ENCODE measurements at regions not wholly inside any gene's neighbourhood (a gene's known extent, or its start where the extent isn't known, plus 50 kb on each side); places are given as distances from the start of the nearest gene placed in this dataset.

- ChIA-PET CTCF (ENCODE audit: unreplicated experiment) (no interaction called here), POLR2A (interaction anchor here (0.5 to 1.4 kb wide), 4 partner anchors 17 to 92 kb away, joined by 3 to 4 read pairs (median 3); no protein-coding TSS in a partner anchor)
- Histone ChIP-seq H3K4me3 (ENCODE audit: low read depth, low read length, poor library complexity, severe bottlenecking) (no peak overlapping the region), H3K4me2 (ENCODE audit: low read length) (no peak overlapping the region), H3K9me3 (ENCODE audit: low read length) (no peaks in the 10 kb centered on the region), H3K27ac (ENCODE audit: low read depth, low read length, poor library complexity, severe bottlenecking) (no peak overlapping the region), H3K9me2 (ENCODE audit: insufficient read depth, low read length) (no peaks in the 10 kb centered on the region), H3K36me3 (ENCODE audit: insufficient read depth, low read length) (no peaks in the 10 kb centered on the region), H3K4me1 (ENCODE audit: insufficient read depth, low read length, poor library complexity, severe bottlenecking) (no peaks in the 10 kb centered on the region), H3K79me2 (ENCODE audit: insufficient read depth, low read depth, low read length) (no peaks in the 10 kb centered on the region), H4K20me1 (ENCODE audit: insufficient read depth, low read length) (no peaks in the 10 kb centered on the region), H2AFZ (ENCODE audit: low read length) (no peak overlapping the region)
- BruUV-seq (replicated peaks) = no TSS peak
- intact Hi-C loops (cut with micrococcal nuclease; ENCODE audit: unreplicated experiment) = no loop called here
- TF ChIP-seq EZH2phosphoT487 (IDR thresholded peaks at IDR 0.05; ENCODE audit: borderline replicate concordance, low read depth, low read length) = no peak
- TF ChIP-seq, protein P1, sequence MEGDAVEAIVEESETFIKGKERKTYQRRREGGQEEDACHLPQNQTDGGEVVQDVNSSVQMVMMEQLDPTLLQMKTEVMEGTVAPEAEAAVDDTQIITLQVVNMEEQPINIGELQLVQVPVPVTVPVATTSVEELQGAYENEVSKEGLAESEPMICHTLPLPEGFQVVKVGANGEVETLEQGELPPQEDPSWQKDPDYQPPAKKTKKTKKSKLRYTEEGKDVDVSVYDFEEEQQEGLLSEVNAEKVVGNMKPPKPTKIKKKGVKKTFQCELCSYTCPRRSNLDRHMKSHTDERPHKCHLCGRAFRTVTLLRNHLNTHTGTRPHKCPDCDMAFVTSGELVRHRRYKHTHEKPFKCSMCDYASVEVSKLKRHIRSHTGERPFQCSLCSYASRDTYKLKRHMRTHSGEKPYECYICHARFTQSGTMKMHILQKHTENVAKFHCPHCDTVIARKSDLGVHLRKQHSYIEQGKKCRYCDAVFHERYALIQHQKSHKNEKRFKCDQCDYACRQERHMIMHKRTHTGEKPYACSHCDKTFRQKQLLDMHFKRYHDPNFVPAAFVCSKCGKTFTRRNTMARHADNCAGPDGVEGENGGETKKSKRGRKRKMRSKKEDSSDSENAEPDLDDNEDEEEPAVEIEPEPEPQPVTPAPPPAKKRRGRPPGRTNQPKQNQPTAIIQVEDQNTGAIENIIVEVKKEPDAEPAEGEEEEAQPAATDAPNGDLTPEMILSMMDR (conservative IDR thresholded peaks at IDR 0.05; ENCODE audit: low read length) = no peak
- no peak for DNase-seq (ENCODE audit: low spot score)
Observed at GRCh38 chr2:201568217-201568820, 75.0 kb downstream of the TMEM237 start.

GRCh38 chr2:201559067-201559710 lies 84.1 kb downstream of the TMEM237 start:
- Histone ChIP-seq H3K4me3 (ENCODE audit: low read depth, low read length, poor library complexity, severe bottlenecking) (no peak overlapping the region), H2AFZ (ENCODE audit: low read length) (no peak overlapping the region), H3K9me2 (ENCODE audit: insufficient read depth, low read length) (no peaks in the 10 kb centered on the region), H3K9me3 (ENCODE audit: low read length) (no peaks in the 10 kb centered on the region), H4K20me1 (ENCODE audit: insufficient read depth, low read length) (no peaks in the 10 kb centered on the region), H3K4me1 (ENCODE audit: insufficient read depth, low read length, poor library complexity, severe bottlenecking) (no peaks in the 10 kb centered on the region), H3K27ac (ENCODE audit: low read depth, low read length, poor library complexity, severe bottlenecking) (no peak overlapping the region), H3K79me2 (ENCODE audit: insufficient read depth, low read depth, low read length) (no peaks in the 10 kb centered on the region), H3K36me3 (ENCODE audit: insufficient read depth, low read length) (no peaks in the 10 kb centered on the region), H3K4me2 (ENCODE audit: low read length) (no peak overlapping the region)
- POLR2A ChIA-PET = interaction anchor here (1.1 kb wide), 1 partner anchor 108 kb away, joined by 3 read pairs; the partner anchor contains the start of genes STRADB and TRAK2
- CTCF ChIA-PET (ENCODE audit: unreplicated experiment) = no interaction called here
- no peak for DNase-seq (ENCODE audit: low spot score)
- TF ChIP-seq EZH2phosphoT487 (IDR thresholded peaks at IDR 0.05; ENCODE audit: borderline replicate concordance, low read depth, low read length) = no peak
- TF ChIP-seq, protein P1 (conservative IDR thresholded peaks at IDR 0.05; ENCODE audit: low read length) = no peak
- intact Hi-C loops (cut with micrococcal nuclease; ENCODE audit: unreplicated experiment) = no loop called here
- no TSS peak for BruUV-seq (replicated peaks)

DNA sequence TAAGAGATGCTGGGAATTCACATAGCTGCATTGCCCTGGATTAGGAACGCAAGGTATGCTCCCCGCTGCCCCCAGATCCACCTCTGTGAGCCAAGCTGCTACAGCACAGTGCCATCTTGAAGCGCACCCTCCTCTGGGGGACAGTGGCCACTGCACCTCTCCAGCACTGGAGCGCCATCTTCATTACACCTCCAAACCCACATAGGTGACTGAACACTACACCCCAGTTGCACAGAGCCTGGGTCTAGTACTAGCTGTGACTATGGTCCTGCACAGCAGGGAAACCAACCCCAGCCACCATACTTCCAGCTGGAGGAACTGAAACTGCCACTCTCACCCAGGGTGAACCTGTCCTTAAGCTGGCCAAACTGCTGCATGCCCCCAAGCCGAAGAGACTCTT lies 84.6 kb downstream of the TMEM237 start:
- Histone ChIP-seq H3K4me1 (ENCODE audit: insufficient read depth, low read length, poor library complexity, severe bottlenecking) (no peaks in the 10 kb centered on the region), H3K9me3 (ENCODE audit: low read length) (no peaks in the 10 kb centered on the region), H3K36me3 (ENCODE audit: insufficient read depth, low read length) (no peaks in the 10 kb centered on the region), H3K79me2 (ENCODE audit: insufficient read depth, low read depth, low read length) (no peaks in the 10 kb centered on the region), H3K4me2 (ENCODE audit: low read length) (no peak overlapping the region), H4K20me1 (ENCODE audit: insufficient read depth, low read length) (no peaks in the 10 kb centered on the region), H2AFZ (ENCODE audit: low read length) (no peak overlapping the region), H3K27ac (ENCODE audit: low read depth, low read length, poor library complexity, severe bottlenecking) (no peak overlapping the region), H3K9me2 (ENCODE audit: insufficient read depth, low read length) (no peaks in the 10 kb centered on the region), H3K4me3 (ENCODE audit: low read depth, low read length, poor library complexity, severe bottlenecking) (no peak overlapping the region)
- no TSS peak for BruUV-seq (replicated peaks)
- DNase-seq (ENCODE audit: low spot score) = peak; percentile 7
- intact Hi-C loops (cut with micrococcal nuclease; ENCODE audit: unreplicated experiment) = no loop called here
- CTCF ChIA-PET (ENCODE audit: unreplicated experiment) = no interaction called here
- TF ChIP-seq, protein P1 (conservative IDR thresholded peaks at IDR 0.05; ENCODE audit: low read length) = no peak
- no peak for TF ChIP-seq EZH2phosphoT487 (IDR thresholded peaks at IDR 0.05; ENCODE audit: borderline replicate concordance, low read depth, low read length)
- POLR2A ChIA-PET = interaction anchor here (1.1 kb wide), 1 partner anchor 107 kb away, joined by 3 read pairs; the partner anchor contains the start of genes STRADB and TRAK2
